HepG2 (cell line): ENCODE measurements at regions not wholly inside any gene's neighbourhood (a gene's known extent, or its start where the extent isn't known, plus 50 kb on each side); places are given as distances from the start of the nearest gene placed in this dataset.

Experiments used
- ATAC-seq: fragments of 200-7000 bp; cut with Tn5 transposase; 3 replicates; pipeline ENCODE4 v1.9.1; 2020; ENCODE audit warnings: mild to moderate bottlenecking, moderate library complexity
- BruUV-seq: library from RNA; stranded (reverse); fragments of 400-500 nt; replicated peaks from 2 replicates; lab custom pipeline; 2021; lab: Mats Ljungman, UMichigan
- CTCF ChIA-PET: fragments of 300-600 bp; formaldehyde crosslinking; extraction: SDS; loops from one replicate; lab custom pipeline; 2021; ENCODE audit warnings: low total read pairs, inconsistent platforms, low intra/inter-chr PET ratio; lab: Yijun Ruan, JAX
- POLR2A ChIA-PET: fragments of 350-600 bp; sonication (Branson Sonifier 250); formaldehyde crosslinking; loops from one replicate; lab custom pipeline; 2020; ENCODE audit warnings: antibody characterized with exemption, inconsistent platforms; lab: Yijun Ruan, JAX
- DNase-seq: peaks from one replicate; pipeline ENCODE4 v3.0.0-alpha.2; 2015; ENCODE audit warnings: low spot score
- FAIRE-seq: peaks from 3 replicates; lab custom pipeline; 2011; peaks lifted over from hg19 to GRCh38; lab: Jason Lieb, UNC
- H2AFZ ChIP-seq: one replicate; pipeline ENCODE4 v1.6.1; 2011; ENCODE audit warnings: low read length, inconsistent platforms
- H3K27ac ChIP-seq: fragments of 300-600 bp; 3 replicates; pipeline ENCODE4 v1.8.0; 2011; ENCODE audit warnings: mixed run types, mild to moderate bottlenecking, mixed read lengths, low read length, inconsistent platforms; ENCODE audit not compliant: insufficient read depth; ENCODE audit errors: extremely low read length
- H3K27me3 ChIP-seq, 2 experiments: fragments of 200-600 bp in 1 of 2; 2 replicates in 1 of 2; 3 replicates in 1 of 2; pipeline versions ENCODE4 v1.6.0 to v1.8.0; 2011; ENCODE audit warnings: low read length in 2 of 2, mild to moderate bottlenecking in 2 of 2, moderate library complexity in 2 of 2, inconsistent platforms in 1 of 2; ENCODE audit not compliant: insufficient read depth in 2 of 2, control insufficient read depth in 1 of 2
- H3K36me3 ChIP-seq, 2 experiments: fragments of 200-600 bp in 1 of 2; replicated peaks in 1 of 2; 2 replicates in 1 of 2; 3 replicates in 1 of 2; pipeline versions ENCODE4 v1.5.1 to v1.8.0; 2011; ENCODE audit warnings: low read length in 2 of 2, inconsistent platforms in 1 of 2; ENCODE audit not compliant: insufficient read depth in 2 of 2, control insufficient read depth in 1 of 2
- H3K4me1 ChIP-seq: 2 replicates; pipeline ENCODE4 v1.5.1; 2012; ENCODE audit warnings: low read length, inconsistent platforms; ENCODE audit not compliant: insufficient read depth
- H3K4me2 ChIP-seq: 2 replicates; pipeline ENCODE4 v1.6.0; 2011; ENCODE audit warnings: low read depth, low read length, inconsistent platforms
- H3K4me3 ChIP-seq, 3 experiments: fragments of 200-600 bp in 1 of 3; sonication (generic), shearing (Covaris generic) in 1 of 3; replicated peaks in 1 of 3; 2 replicates each; pipeline ENCODE4 v1.5.1; 2011 to 2016; ENCODE audit warnings: low read length in 3 of 3, inconsistent platforms in 2 of 3, low read depth in 2 of 3, mild to moderate bottlenecking in 2 of 3, control low read depth in 1 of 3, mixed read lengths in 1 of 3; ENCODE audit not compliant: insufficient read depth in 1 of 3
- H3K79me2 ChIP-seq: one replicate; pipeline ENCODE4 v1.6.1; 2011; ENCODE audit warnings: low read length, inconsistent platforms; ENCODE audit not compliant: insufficient read depth
- H3K9ac ChIP-seq: 2 replicates; pipeline ENCODE4 v1.6.0; 2011; ENCODE audit warnings: mild to moderate bottlenecking, low read depth, low read length, inconsistent platforms; ENCODE audit not compliant: insufficient read depth
- H3K9me3 ChIP-seq: 2 replicates; pipeline ENCODE4 v1.5.1; 2012; ENCODE audit warnings: mild to moderate bottlenecking, low read length
- H4K20me1 ChIP-seq: 2 replicates; pipeline ENCODE4 v1.6.0; 2011; ENCODE audit warnings: inconsistent platforms, mild to moderate bottlenecking, low read length, moderate library complexity; ENCODE audit not compliant: insufficient read depth
- ARID5B ChIP-seq: IDR thresholded peaks from 2 replicates; pipeline ENCODE4 v1.4.0; 2020; ENCODE audit warnings: mild to moderate bottlenecking, missing genetic modification reagents
- CCAR2 ChIP-seq: fragments of 200-400 bp; formaldehyde crosslinking; optimal IDR thresholded peaks from 2 replicates; pipeline ENCODE3; 2018; ENCODE audit warnings: low read depth, mild to moderate bottlenecking, low read length, moderate library complexity
- CEBPB ChIP-seq: IDR thresholded peaks from 2 replicates; pipeline ENCODE4 v1.6.1; 2011; ENCODE audit warnings: low read depth, low read length, improper control_type of control experiment, borderline replicate concordance
- FOXC1 ChIP-seq: sonication (generic); formaldehyde crosslinking; IDR thresholded peaks from 2 replicates; pipeline ENCODE4 v1.8.0; 2022; ENCODE audit warnings: mild to moderate bottlenecking, missing genetic modification reagents, borderline replicate concordance
- HNF4A ChIP-seq: sonication (generic); formaldehyde crosslinking; IDR thresholded peaks from 2 replicates; pipeline ENCODE4 v1.4.0; 2020; ENCODE audit warnings: missing genetic modification reagents
- MAFK ChIP-seq, 2 experiments: IDR thresholded peaks in 1 of 2; conservative IDR thresholded peaks in 1 of 2; 2 replicates each; pipeline ENCODE4 v1.6.1; 2011; ENCODE audit warnings: improper control_type of control experiment in 2 of 2, low read length in 2 of 2
- MEIS2 ChIP-seq: sonication (generic); formaldehyde crosslinking; IDR thresholded peaks from 2 replicates; pipeline ENCODE4 v1.9.0; 2021; ENCODE audit warnings: mild to moderate bottlenecking, missing genetic modification reagents
- POGZ ChIP-seq: sonication (generic); formaldehyde crosslinking; IDR thresholded peaks from 2 replicates; pipeline ENCODE4 v1.4.0; 2020; ENCODE audit warnings: mild to moderate bottlenecking, missing genetic modification reagents
- TAF1 ChIP-seq: sonication (generic); formaldehyde crosslinking; IDR thresholded peaks from 2 replicates; pipeline ENCODE4 v1.4.0; 2020; ENCODE audit warnings: missing genetic modification reagents
- TCF12 ChIP-seq, 2 experiments: fragments of 450-650 bp in 1 of 2; sonication (generic) in 1 of 2; formaldehyde crosslinking in 1 of 2; IDR thresholded peaks; 2 replicates each; pipeline versions ENCODE4 v1.6.1 to v1.8.0; 2017 to 2022; ENCODE audit warnings: antibody characterized with exemption in 1 of 2, mild to moderate bottlenecking in 1 of 2, missing genetic modification reagents in 1 of 2, moderate library complexity in 1 of 2
- ZNF704 ChIP-seq: sonication (generic); formaldehyde crosslinking; IDR thresholded peaks from 2 replicates; pipeline ENCODE4 v1.8.1; 2023; ENCODE audit warnings: mild to moderate bottlenecking, inconsistent platforms, moderate library complexity, missing genetic modification reagents, borderline replicate concordance
- ZNF747 ChIP-seq: sonication (generic); formaldehyde crosslinking; IDR thresholded peaks from 2 replicates; pipeline ENCODE4 v1.8.1; 2023; ENCODE audit warnings: missing genetic modification reagents, mild to moderate bottlenecking, borderline replicate concordance
- WGBS: methylation state at CpG from one replicate; pipeline ENCODE4 v1.1.6; 2017; ENCODE audit warnings: low lambda C conversion rate; 5-methylcytosine and 5-hydroxymethylcytosine counted together
- in situ Hi-C: cut with HindIII; loops from 2 replicates; pipeline ENCODE4 v1.10.0; 2017; ENCODE audit warnings: low pct_unique_long_range_greater_than_20kb; ENCODE audit not compliant: extremely low pct_ligation_motif_present
- intact Hi-C: fragments of 100-400 bp; cut with micrococcal nuclease; formaldehyde crosslinking; loops from one replicate; pipeline ENCODE4 v1.10.0; 2022; ENCODE audit not compliant: unreplicated experiment

- no peak; the same call in 2 of the 3 replicates for ATAC-seq
- no TSS peak for BruUV-seq
- TF ChIP-seq CEBPB: peak; percentile 17; the same call in 1 of the 2 replicates
- TF ChIP-seq ARID5B (CRISPR knock-in tag): no peak
- intact Hi-C loops (no loop called here), in situ Hi-C loops (no loop called here)
- Histone ChIP-seq H3K9ac (no peak overlapping the region), H3K27me3 (no peaks in the 10 kb centered on the region), H3K27ac (no peak overlapping the region), H3K9me3 (no peaks in the 10 kb centered on the region), H3K36me3 (no peaks in the 10 kb centered on the region), H3K4me1 (0 out of 2 replicates have a peak, but pooled peaks cover 8% of the 10 kb centered on the region), H3K4me2 (no peak overlapping the region), H4K20me1 (no peaks in the 10 kb centered on the region), H3K4me3 (no peak overlapping the region), H3K79me2 (no peaks in the 10 kb centered on the region), H2AFZ (no peak overlapping the region)
- FAIRE-seq: no peak
- POLR2A ChIA-PET: no interaction called here
- 32% methylated on average over 5 of the region's 6 CpGs for WGBS
- no peak for DNase-seq
- CTCF ChIA-PET: no interaction called here
Measured at GRCh38 chr12:19614601-19615383, 175.5 kb downstream of the AEBP2 start.

- no peaks in the 10 kb centered on the region for H3K79me2 ChIP-seq
- ChIA-PET POLR2A (no interaction called here), CTCF (no interaction called here)
- H3K9me3 ChIP-seq: no peaks in the 10 kb centered on the region
- in situ Hi-C loops: no loop called here
- DNase-seq: no peak
- intact Hi-C loops: no loop called here
- 0 out of 2 replicates have a peak, but pooled peaks cover 8% of the 10 kb centered on the region for H3K4me1 ChIP-seq
- H3K27ac ChIP-seq: no peak overlapping the region
- no TSS peak for BruUV-seq
- no peak overlapping the region for H3K4me2 ChIP-seq
- H4K20me1 ChIP-seq: no peaks in the 10 kb centered on the region
- H3K9ac ChIP-seq: no peak overlapping the region
- ATAC-seq: no peak; the same call in 2 of the 3 replicates
- no peak overlapping the region for H3K4me3 ChIP-seq
- no peaks in the 10 kb centered on the region for H3K27me3 ChIP-seq
- no peaks in the 10 kb centered on the region for H3K36me3 ChIP-seq
- no peak overlapping the region for H2AFZ ChIP-seq
- no peak for FAIRE-seq
- TF ChIP-seq HNF4A (CRISPR knock-in tag) (no peak), ZNF704 (no peak), MAFK (conservative IDR thresholded peaks at IDR 0.05 in 1 of 2, IDR thresholded peaks at IDR 0.05 in 1 of 2; ENCODE audit: low read length in 2 of 2) (no peak), MEIS2 (CRISPR knock-in tag) (no peak), CCAR2 (no peak), TAF1 (CRISPR knock-in tag) (no peak), TCF12 (IDR thresholded peaks at IDR 0.05) (no peak), TCF12 (CRISPR knock-in tag; IDR thresholded peaks at IDR 0.05) (no peak), FOXC1 (CRISPR knock-in tag) (no peak), POGZ (CRISPR knock-in tag) (no peak), ZNF747 (CRISPR knock-in tag) (no peak)
Measured at GRCh38 chr12:19615384-19615725, 176.1 kb downstream of the AEBP2 start.
